HCT116 (cell line): ENCODE measurements at regions not wholly inside any gene's neighbourhood (a gene's known extent, or its start where the extent isn't known, plus 50 kb on each side); places are given as distances from the start of the nearest gene placed in this dataset.

Experiments used
- ATAC-seq: fragments of 200-7000 bp; cut with Tn5 transposase; 2 replicates; pipeline ENCODE4 v1.9.1; 2020; ENCODE audit warnings: mild to moderate bottlenecking, moderate library complexity
- BruUV-seq: library from RNA; stranded (reverse); fragments of 400-500 nt; replicated peaks from 2 replicates; lab custom pipeline; 2021; lab: Mats Ljungman, UMichigan
- CTCF ChIA-PET: fragments of 300-600 bp; sonication (Branson Sonifier 250); formaldehyde crosslinking; loops from one replicate; lab custom pipeline; 2021; ENCODE audit warnings: antibody characterized with exemption; lab: Charles Lee
- POLR2A ChIA-PET: fragments of 300-600, 350-600 bp; sonication (Branson Sonifier 250); formaldehyde crosslinking; loops from one replicate; lab custom pipeline; 2021; ENCODE audit warnings: antibody characterized with exemption; lab: Charles Lee
- RAD21 ChIA-PET, 2 experiments: fragments of 300-600 bp; sonication (Branson Sonifier 250); formaldehyde crosslinking; loops; one replicate each; lab custom pipeline; 2023; ENCODE audit warnings: low total read pairs in 2 of 2; ENCODE audit not compliant: uncharacterized antibody in 2 of 2, unreplicated experiment in 2 of 2, low non-redundant PET in 1 of 2; lab: Charles Lee
- DNase-seq: peaks from one replicate; pipeline ENCODE4 v3.0.0-alpha.2; 2010; ENCODE audit warnings: low read depth, low spot score
- H2AFZ ChIP-seq: fragments of 200-600 bp; shearing (Covaris generic), sonication (generic); 2 replicates; pipeline ENCODE4 v1.6.1; 2017; ENCODE audit warnings: low read depth, mixed run types, mixed read lengths, antibody characterized with exemption, low read length; ENCODE audit not compliant: poor library complexity, severe bottlenecking
- H3K27ac ChIP-seq: 2 replicates; pipeline ENCODE4 v1.5.1; 2012; ENCODE audit warnings: low read depth, low read length
- H3K27me3 ChIP-seq: fragments of 200-600 bp; sonication (generic); 2 replicates; pipeline ENCODE4 v1.6.1; 2016; ENCODE audit warnings: mixed run types, low read length, mixed read lengths; ENCODE audit not compliant: insufficient read depth
- H3K36me3 ChIP-seq, 2 experiments: fragments of 200-500 bp in 1 of 2; fragments of 200-600 bp in 1 of 2; sonication (Bioruptor generic) in 1 of 2; sonication (generic) in 1 of 2; 2 replicates each; pipeline versions ENCODE4 v1.5.1 to v1.6.1; 2014 to 2016; ENCODE audit warnings: low read length in 2 of 2, inconsistent platforms in 1 of 2, mixed read lengths in 1 of 2, mixed run types in 1 of 2; ENCODE audit not compliant: insufficient read depth in 2 of 2, control insufficient read depth in 1 of 2
- H3K4me1 ChIP-seq, 2 experiments: fragments of 200-600 bp in 1 of 2; sonication (generic) in 1 of 2; 2 replicates each; pipeline versions ENCODE4 v1.5.1 to v1.6.1; 2012 to 2017; ENCODE audit warnings: low read length in 2 of 2, inconsistent platforms in 1 of 2, mild to moderate bottlenecking in 1 of 2, mixed read lengths in 1 of 2, mixed run types in 1 of 2, moderate library complexity in 1 of 2; ENCODE audit not compliant: insufficient read depth in 2 of 2, control insufficient read depth in 1 of 2
- H3K4me2 ChIP-seq: fragments of 200-600 bp; sonication (generic); 2 replicates; pipeline ENCODE4 v1.6.1; 2017; ENCODE audit warnings: mixed run types, low read length, mixed read lengths
- H3K4me3 ChIP-seq, 2 experiments: fragments of 200-600 bp in 1 of 2; sonication (generic) in 1 of 2; replicated peaks in 1 of 2; 2 replicates each; pipeline ENCODE4 v1.5.1; 2011 to 2016; ENCODE audit warnings: low read length in 2 of 2, control low read depth in 1 of 2, low read depth in 1 of 2, mild to moderate bottlenecking in 1 of 2, mixed read lengths in 1 of 2, mixed run types in 1 of 2
- H3K79me2 ChIP-seq: fragments of 200-600 bp; sonication (generic); 2 replicates; pipeline ENCODE4 v1.6.1; 2017; ENCODE audit warnings: mild to moderate bottlenecking, mixed run types, low read length, moderate library complexity, mixed read lengths; ENCODE audit not compliant: insufficient read depth
- H3K9ac ChIP-seq: fragments of 200-600 bp; sonication (generic); 2 replicates; pipeline ENCODE4 v1.6.1; 2016; ENCODE audit warnings: low read length, mixed read lengths
- H3K9me2 ChIP-seq: fragments of 200-600 bp; sonication (generic), shearing (Covaris generic); 2 replicates; pipeline ENCODE4 v1.6.1; 2017; ENCODE audit warnings: mixed run types, mild to moderate bottlenecking, moderate library complexity; ENCODE audit not compliant: insufficient read depth
- H3K9me3 ChIP-seq, 2 experiments: fragments of 200-500 bp in 1 of 2; fragments of 200-600 bp in 1 of 2; sonication (Bioruptor generic) in 1 of 2; sonication (generic) in 1 of 2; 2 replicates each; pipeline ENCODE4 v1.6.1; 2014 to 2017; ENCODE audit warnings: low read length in 2 of 2, mixed read lengths in 2 of 2, inconsistent platforms in 1 of 2, low read depth in 1 of 2, mild to moderate bottlenecking in 1 of 2, mixed run types in 1 of 2, moderate library complexity in 1 of 2; ENCODE audit not compliant: control insufficient read depth in 1 of 2, insufficient read depth in 1 of 2
- H4K20me1 ChIP-seq: fragments of 200-600 bp; sonication (generic), shearing (Covaris generic); 2 replicates; pipeline ENCODE4 v1.6.1; 2017; ENCODE audit warnings: mixed run types, mild to moderate bottlenecking, moderate library complexity; ENCODE audit not compliant: insufficient read depth
- CBX3 ChIP-seq: IDR thresholded peaks from 2 replicates; pipeline ENCODE4 v1.6.1; 2012; ENCODE audit warnings: low read depth
- CEBPB ChIP-seq: IDR thresholded peaks from 2 replicates; pipeline ENCODE4 v1.6.1; 2012; ENCODE audit warnings: low read depth
- ELF1 ChIP-seq: IDR thresholded peaks from 2 replicates; pipeline ENCODE4 v1.6.1; 2012; ENCODE audit warnings: low read depth, borderline replicate concordance
- EZH2 ChIP-seq: fragments of 200-600 bp; sonication (generic); IDR thresholded peaks from 2 replicates; pipeline ENCODE4 v1.6.1; 2017; ENCODE audit warnings: antibody characterized with exemption, mixed run types
- EZH2phosphoT487 ChIP-seq: fragments of 200-600 bp; IDR thresholded peaks from 2 replicates; pipeline ENCODE4 v1.6.1; 2018; ENCODE audit warnings: antibody characterized with exemption, borderline replicate concordance
- FOSL1 ChIP-seq: IDR thresholded peaks from 2 replicates; pipeline ENCODE4 v1.6.1; 2012; ENCODE audit warnings: low read depth
- JUND ChIP-seq: IDR thresholded peaks from 2 replicates; pipeline ENCODE4 v1.6.1; 2012
- POLR2A ChIP-seq: IDR thresholded peaks from 2 replicates; pipeline ENCODE4 v1.7.0; 2011; ENCODE audit warnings: borderline replicate concordance; ENCODE audit not compliant: insufficient read depth, insufficient read length; ENCODE audit errors: extremely low read depth
- POLR2AphosphoS5 ChIP-seq: IDR thresholded peaks from 2 replicates; pipeline ENCODE4 v1.6.1; 2011; ENCODE audit warnings: mild to moderate bottlenecking, low read depth, low read length, moderate library complexity
- RAD21 ChIP-seq: IDR thresholded peaks from 2 replicates; pipeline ENCODE4 v1.6.1; 2012; ENCODE audit warnings: low read depth, mild to moderate bottlenecking
- SIN3A ChIP-seq: IDR thresholded peaks from 2 replicates; pipeline ENCODE4 v1.6.1; 2012; ENCODE audit warnings: low read depth
- SRF ChIP-seq: IDR thresholded peaks from 2 replicates; pipeline ENCODE4 v1.6.1; 2012; ENCODE audit warnings: low read depth
- TCF7L2 ChIP-seq: IDR thresholded peaks from 2 replicates; pipeline ENCODE4 v1.7.0; 2011; ENCODE audit warnings: borderline replicate concordance, inconsistent platforms; ENCODE audit not compliant: insufficient read depth, insufficient read length; ENCODE audit errors: extremely low read depth
- YY1 ChIP-seq: IDR thresholded peaks from 2 replicates; pipeline ENCODE4 v1.6.1; 2011; ENCODE audit warnings: low read length, low read depth, moderate library complexity, mild to moderate bottlenecking; ENCODE audit not compliant: insufficient replicate concordance; ENCODE audit errors: extremely low read depth
- ZNF274 ChIP-seq: fragments of 200-500 bp; sonication (Bioruptor generic); IDR thresholded peaks from 2 replicates; pipeline ENCODE4 v1.6.1; 2014; ENCODE audit warnings: mild to moderate bottlenecking, low read depth, low read length, inconsistent platforms
- intact Hi-C: fragments of 100-400 bp; cut with micrococcal nuclease; formaldehyde crosslinking; loops from 2 replicates; pipeline ENCODE4 v1.10.0; 2022
- TF ChIP-seq, protein P1 (sequence below): IDR thresholded peaks from 2 replicates; pipeline ENCODE4 v1.6.1; 2012
- TF ChIP-seq, protein P2 (sequence below), 3 experiments: fragments of 200-600 bp in 1 of 3; sonication (generic) in 1 of 3; IDR thresholded peaks in 2 of 3; conservative IDR thresholded peaks in 1 of 3; 2 replicates each; pipeline ENCODE4 v1.5.1; 2012 to 2017; ENCODE audit warnings: low read depth in 2 of 3, low read length in 2 of 3, antibody characterized with exemption in 1 of 3, borderline replicate concordance in 1 of 3, control low read depth in 1 of 3, mild to moderate bottlenecking in 1 of 3, mixed read lengths in 1 of 3, mixed run types in 1 of 3, moderate library complexity in 1 of 3; ENCODE audit not compliant: insufficient read depth in 1 of 3
- TF ChIP-seq, protein P3 (sequence below): IDR thresholded peaks from 2 replicates; pipeline ENCODE4 v1.6.1; 2012; ENCODE audit warnings: low read depth

DNA sequence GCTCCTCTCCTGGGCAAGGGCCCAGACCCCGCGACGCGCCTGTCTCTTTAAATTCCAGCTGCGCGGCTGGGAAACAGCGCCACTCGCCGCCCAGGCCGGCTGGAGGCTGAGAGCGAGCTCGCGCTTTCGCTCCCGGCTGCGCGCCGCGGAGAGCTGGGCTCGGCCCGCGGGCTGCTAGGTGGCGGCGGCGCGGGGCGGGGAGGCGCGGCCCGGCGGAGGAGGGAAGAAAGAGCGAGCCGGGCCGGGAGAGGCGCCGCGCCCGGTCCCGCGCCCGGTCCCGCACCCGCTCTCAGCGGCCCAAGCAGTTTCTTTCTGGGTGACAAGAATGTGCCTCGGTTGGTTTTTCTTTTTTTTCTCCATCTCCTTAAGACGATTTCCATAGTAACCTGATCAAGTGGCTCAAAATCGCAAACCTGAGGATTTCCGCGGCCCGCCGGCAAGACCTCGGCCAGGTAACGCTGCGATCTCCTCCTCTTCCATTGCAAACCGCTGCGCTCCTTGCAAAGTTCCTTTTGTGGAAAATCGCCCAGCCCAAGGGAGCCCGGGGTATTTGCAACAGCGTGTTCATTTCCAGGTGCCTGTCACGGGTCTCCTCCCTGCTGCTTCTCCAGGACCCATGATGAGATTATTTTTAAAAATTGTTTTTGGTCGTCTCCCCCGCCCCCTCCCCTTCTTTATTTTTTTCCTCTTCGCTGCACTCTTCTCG, 259.5 kb upstream of the E2F7 start:
- Histone ChIP-seq H3K4me2 (peak overlapping the region; percentile 88), H3K79me2 (no peaks in the 10 kb centered on the region), H3K27ac (no peak overlapping the region), H3K9me2 (no peaks in the 10 kb centered on the region), H3K4me3 (peak overlapping the region; percentile 44 to 61), H3K4me1 (peaks cover 0 to 13% of the 10 kb centered on the region in 2 experiments; a peak in 1 of 4 replicates), H3K36me3 (no peaks in the 10 kb centered on the region), H3K9ac (peak overlapping the region; percentile 24; the same call in 1 of the 2 replicates), H3K9me3 (no peaks in the 10 kb centered on the region), H3K27me3 (no peaks in the 10 kb centered on the region), H2AFZ (peak overlapping the region; percentile 93), H4K20me1 (no peaks in the 10 kb centered on the region)
- ChIA-PET RAD21 (no interaction called here), CTCF (interaction anchor here (1.0 to 1.3 kb wide), 3 partner anchors 10 to 361 kb away, joined by 3 to 8 read pairs (median 3); no protein-coding TSS in a partner anchor), POLR2A (no interaction called here)
- TF ChIP-seq YY1 (peak; percentile 23), RAD21 (peak; percentile 54), FOSL1 (no peak), POLR2AphosphoS5 (no peak), ZNF274 (no peak), CBX3 (no peak), EZH2 (no peak), EZH2phosphoT487 (no peak), SIN3A (no peak), JUND (no peak), CEBPB (no peak), POLR2A (no peak), SRF (no peak), TCF7L2 (peak; percentile 21), ELF1 (no peak)
- TF ChIP-seq, protein P1, sequence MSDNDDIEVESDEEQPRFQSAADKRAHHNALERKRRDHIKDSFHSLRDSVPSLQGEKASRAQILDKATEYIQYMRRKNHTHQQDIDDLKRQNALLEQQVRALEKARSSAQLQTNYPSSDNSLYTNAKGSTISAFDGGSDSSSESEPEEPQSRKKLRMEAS: peak; percentile 58
- TF ChIP-seq, protein P2, sequence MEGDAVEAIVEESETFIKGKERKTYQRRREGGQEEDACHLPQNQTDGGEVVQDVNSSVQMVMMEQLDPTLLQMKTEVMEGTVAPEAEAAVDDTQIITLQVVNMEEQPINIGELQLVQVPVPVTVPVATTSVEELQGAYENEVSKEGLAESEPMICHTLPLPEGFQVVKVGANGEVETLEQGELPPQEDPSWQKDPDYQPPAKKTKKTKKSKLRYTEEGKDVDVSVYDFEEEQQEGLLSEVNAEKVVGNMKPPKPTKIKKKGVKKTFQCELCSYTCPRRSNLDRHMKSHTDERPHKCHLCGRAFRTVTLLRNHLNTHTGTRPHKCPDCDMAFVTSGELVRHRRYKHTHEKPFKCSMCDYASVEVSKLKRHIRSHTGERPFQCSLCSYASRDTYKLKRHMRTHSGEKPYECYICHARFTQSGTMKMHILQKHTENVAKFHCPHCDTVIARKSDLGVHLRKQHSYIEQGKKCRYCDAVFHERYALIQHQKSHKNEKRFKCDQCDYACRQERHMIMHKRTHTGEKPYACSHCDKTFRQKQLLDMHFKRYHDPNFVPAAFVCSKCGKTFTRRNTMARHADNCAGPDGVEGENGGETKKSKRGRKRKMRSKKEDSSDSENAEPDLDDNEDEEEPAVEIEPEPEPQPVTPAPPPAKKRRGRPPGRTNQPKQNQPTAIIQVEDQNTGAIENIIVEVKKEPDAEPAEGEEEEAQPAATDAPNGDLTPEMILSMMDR (IDR thresholded peaks at IDR 0.05 in 2 of 3, conservative IDR thresholded peaks at IDR 0.05 in 1 of 3; ENCODE audit: borderline replicate concordance in 1 of 3, insufficient read depth in 1 of 3, low read depth in 2 of 3, low read length in 2 of 3): peak; percentile 21 to 52 (median 40); a peak in 5 of 6 replicates
- TF ChIP-seq, protein P3, sequence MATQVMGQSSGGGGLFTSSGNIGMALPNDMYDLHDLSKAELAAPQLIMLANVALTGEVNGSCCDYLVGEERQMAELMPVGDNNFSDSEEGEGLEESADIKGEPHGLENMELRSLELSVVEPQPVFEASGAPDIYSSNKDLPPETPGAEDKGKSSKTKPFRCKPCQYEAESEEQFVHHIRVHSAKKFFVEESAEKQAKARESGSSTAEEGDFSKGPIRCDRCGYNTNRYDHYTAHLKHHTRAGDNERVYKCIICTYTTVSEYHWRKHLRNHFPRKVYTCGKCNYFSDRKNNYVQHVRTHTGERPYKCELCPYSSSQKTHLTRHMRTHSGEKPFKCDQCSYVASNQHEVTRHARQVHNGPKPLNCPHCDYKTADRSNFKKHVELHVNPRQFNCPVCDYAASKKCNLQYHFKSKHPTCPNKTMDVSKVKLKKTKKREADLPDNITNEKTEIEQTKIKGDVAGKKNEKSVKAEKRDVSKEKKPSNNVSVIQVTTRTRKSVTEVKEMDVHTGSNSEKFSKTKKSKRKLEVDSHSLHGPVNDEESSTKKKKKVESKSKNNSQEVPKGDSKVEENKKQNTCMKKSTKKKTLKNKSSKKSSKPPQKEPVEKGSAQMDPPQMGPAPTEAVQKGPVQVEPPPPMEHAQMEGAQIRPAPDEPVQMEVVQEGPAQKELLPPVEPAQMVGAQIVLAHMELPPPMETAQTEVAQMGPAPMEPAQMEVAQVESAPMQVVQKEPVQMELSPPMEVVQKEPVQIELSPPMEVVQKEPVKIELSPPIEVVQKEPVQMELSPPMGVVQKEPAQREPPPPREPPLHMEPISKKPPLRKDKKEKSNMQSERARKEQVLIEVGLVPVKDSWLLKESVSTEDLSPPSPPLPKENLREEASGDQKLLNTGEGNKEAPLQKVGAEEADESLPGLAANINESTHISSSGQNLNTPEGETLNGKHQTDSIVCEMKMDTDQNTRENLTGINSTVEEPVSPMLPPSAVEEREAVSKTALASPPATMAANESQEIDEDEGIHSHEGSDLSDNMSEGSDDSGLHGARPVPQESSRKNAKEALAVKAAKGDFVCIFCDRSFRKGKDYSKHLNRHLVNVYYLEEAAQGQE: no peak
- no TSS peak for BruUV-seq
- intact Hi-C loops: loop anchor here (10.0 kb wide), 1 partner anchor 260 kb away; the partner anchor contains the start of gene E2F7
- peak; percentile 98 for ATAC-seq
- DNase-seq: peak; percentile 40
